AG09309 (cell line): ENCODE measurements at regions not wholly inside any gene's neighbourhood (a gene's known extent, or its start where the extent isn't known, plus 50 kb on each side); places are given as distances from the start of the nearest gene placed in this dataset.
"Not testable (repeated sequence)": the region's sequence is repeated elsewhere in the genome, so short reads cannot be mapped to it uniquely, and the experiment has no call there.

Experiments used
- DNase-seq: peaks from one replicate; pipeline ENCODE4 v3.0.0-alpha.2; 2010; ENCODE audit warnings: low read depth
- H3K4me3 ChIP-seq: 2 replicates; pipeline ENCODE4 v1.5.1; 2011; ENCODE audit warnings: mild to moderate bottlenecking, low read depth, low read length, moderate library complexity; ENCODE audit not compliant: control insufficient read depth
- TF ChIP-seq, protein P1 (sequence below): IDR thresholded peaks from 2 replicates; pipeline ENCODE4 v1.5.1; 2011; ENCODE audit warnings: mild to moderate bottlenecking, low read depth, low read length, inconsistent platforms; ENCODE audit not compliant: insufficient read depth, control insufficient read depth; ENCODE audit errors: missing control alignments

GRCh38 chr20:4465855-4466545 lies 216.9 kb upstream of the ADRA1D start:
- TF ChIP-seq, protein P1, sequence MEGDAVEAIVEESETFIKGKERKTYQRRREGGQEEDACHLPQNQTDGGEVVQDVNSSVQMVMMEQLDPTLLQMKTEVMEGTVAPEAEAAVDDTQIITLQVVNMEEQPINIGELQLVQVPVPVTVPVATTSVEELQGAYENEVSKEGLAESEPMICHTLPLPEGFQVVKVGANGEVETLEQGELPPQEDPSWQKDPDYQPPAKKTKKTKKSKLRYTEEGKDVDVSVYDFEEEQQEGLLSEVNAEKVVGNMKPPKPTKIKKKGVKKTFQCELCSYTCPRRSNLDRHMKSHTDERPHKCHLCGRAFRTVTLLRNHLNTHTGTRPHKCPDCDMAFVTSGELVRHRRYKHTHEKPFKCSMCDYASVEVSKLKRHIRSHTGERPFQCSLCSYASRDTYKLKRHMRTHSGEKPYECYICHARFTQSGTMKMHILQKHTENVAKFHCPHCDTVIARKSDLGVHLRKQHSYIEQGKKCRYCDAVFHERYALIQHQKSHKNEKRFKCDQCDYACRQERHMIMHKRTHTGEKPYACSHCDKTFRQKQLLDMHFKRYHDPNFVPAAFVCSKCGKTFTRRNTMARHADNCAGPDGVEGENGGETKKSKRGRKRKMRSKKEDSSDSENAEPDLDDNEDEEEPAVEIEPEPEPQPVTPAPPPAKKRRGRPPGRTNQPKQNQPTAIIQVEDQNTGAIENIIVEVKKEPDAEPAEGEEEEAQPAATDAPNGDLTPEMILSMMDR, result no peak
- H3K4me3 ChIP-seq, result no peak overlapping the region
- DNase-seq, result no peak

- DNase-seq, result no peak
- H3K4me3 ChIP-seq, result no peak overlapping the region
- TF ChIP-seq, protein P1, result no peak
These were observed 216.1 kb upstream of the ADRA1D start for GRCh38 chr20:4465212-4465611.

DNA sequence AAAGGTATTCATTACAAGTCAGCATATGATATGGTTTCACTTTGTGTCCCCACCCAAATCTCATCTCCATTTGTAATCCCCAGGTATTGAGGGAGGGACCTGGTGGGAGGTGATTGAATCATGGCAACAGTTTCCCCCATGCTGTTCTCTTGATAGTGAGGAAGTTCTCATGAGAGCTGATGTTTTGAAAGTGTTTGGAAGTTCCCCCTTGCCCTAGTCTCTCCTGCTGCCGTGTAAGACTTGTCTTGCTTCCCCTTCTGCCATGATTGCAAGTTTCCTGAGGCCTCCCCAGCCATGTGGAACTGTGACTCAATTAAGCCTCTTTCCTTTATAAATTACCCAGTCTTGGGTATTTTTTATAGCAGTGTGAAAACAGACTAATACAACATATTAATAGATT lies 213.7 kb upstream of the ADRA1D start:
- not testable (repeated sequence) for H3K4me3 ChIP-seq

GRCh38 chr20:4459081-4459480 lies 210.0 kb upstream of the ADRA1D start:
- DNase-seq, result no peak
- H3K4me3 ChIP-seq, result no peak overlapping the region
- TF ChIP-seq, protein P1, result no peak

More for the DNA sequence above, 213.7 kb upstream of the ADRA1D start:
- not testable (repeated sequence) for DNase-seq

- DNase-seq, result no peak
These were observed 208.8 kb upstream of the ADRA1D start for GRCh38 chr20:4457566-4458543.

GRCh38 chr20:4455996-4456395 lies 206.9 kb upstream of the ADRA1D start:
- DNase-seq, result no peak
- no peak overlapping the region for H3K4me3 ChIP-seq
- TF ChIP-seq, protein P1, result no peak

More at GRCh38 chr20:4457566-4458543, 208.8 kb upstream of the ADRA1D start:
- TF ChIP-seq, protein P1, result no peak
- H3K4me3 ChIP-seq, result no peak overlapping the region

GRCh38 chr20:4455301-4455701 lies 206.2 kb upstream of the ADRA1D start:
- H3K4me3 ChIP-seq, result no peak overlapping the region
- TF ChIP-seq, protein P1, result no peak
- DNase-seq, result no peak
